ENCODE measurements at regions not wholly inside any gene's neighbourhood (a gene's known extent, or its start where the extent isn't known, plus 50 kb on each side); places are given as distances from the start of the nearest gene placed in this dataset.

GRCh38 chr5:123916345-123917121, 404.6 kb downstream of the CSNK1G3 start:
- intact Hi-C loops (cut with DNase I; ENCODE audit: low total_unique reads): no loop called here
- no peak for TF ChIP-seq POLR2A (IDR thresholded peaks at IDR 0.05)
- TF ChIP-seq, protein P1, sequence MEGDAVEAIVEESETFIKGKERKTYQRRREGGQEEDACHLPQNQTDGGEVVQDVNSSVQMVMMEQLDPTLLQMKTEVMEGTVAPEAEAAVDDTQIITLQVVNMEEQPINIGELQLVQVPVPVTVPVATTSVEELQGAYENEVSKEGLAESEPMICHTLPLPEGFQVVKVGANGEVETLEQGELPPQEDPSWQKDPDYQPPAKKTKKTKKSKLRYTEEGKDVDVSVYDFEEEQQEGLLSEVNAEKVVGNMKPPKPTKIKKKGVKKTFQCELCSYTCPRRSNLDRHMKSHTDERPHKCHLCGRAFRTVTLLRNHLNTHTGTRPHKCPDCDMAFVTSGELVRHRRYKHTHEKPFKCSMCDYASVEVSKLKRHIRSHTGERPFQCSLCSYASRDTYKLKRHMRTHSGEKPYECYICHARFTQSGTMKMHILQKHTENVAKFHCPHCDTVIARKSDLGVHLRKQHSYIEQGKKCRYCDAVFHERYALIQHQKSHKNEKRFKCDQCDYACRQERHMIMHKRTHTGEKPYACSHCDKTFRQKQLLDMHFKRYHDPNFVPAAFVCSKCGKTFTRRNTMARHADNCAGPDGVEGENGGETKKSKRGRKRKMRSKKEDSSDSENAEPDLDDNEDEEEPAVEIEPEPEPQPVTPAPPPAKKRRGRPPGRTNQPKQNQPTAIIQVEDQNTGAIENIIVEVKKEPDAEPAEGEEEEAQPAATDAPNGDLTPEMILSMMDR (IDR thresholded peaks at IDR 0.05): no peak
- no peak overlapping the region for H3K4me3 ChIP-seq (ENCODE audit: low read depth, poor library complexity, severe bottlenecking)
- DNase-seq (ENCODE audit: low spot score in 2 of 2): no peak
- 18 to 22% methylated on average over 8 of the region's 8 CpGs for WGBS, 2 donors

- intact Hi-C loops (cut with DNase I; ENCODE audit: low total_unique reads): no loop called here
- WGBS, 2 donors: 70 to 87% methylated on average over 1 of the region's 1 CpG
- no peak overlapping the region for H3K4me3 ChIP-seq (ENCODE audit: low read depth, poor library complexity, severe bottlenecking)
- DNase-seq (ENCODE audit: low spot score in 2 of 2): no peak
- no peak for TF ChIP-seq POLR2A (IDR thresholded peaks at IDR 0.05)
- TF ChIP-seq, protein P1 (IDR thresholded peaks at IDR 0.05): no peak
Measured at GRCh38 chr5:123914333-123914732, 402.4 kb downstream of the CSNK1G3 start.

- TF ChIP-seq, protein P1 (IDR thresholded peaks at IDR 0.05): no peak
- TF ChIP-seq POLR2A (IDR thresholded peaks at IDR 0.05): no peak
- intact Hi-C loops (cut with DNase I; ENCODE audit: low total_unique reads): no loop called here
- no peak for DNase-seq (ENCODE audit: low spot score in 2 of 2)
- 91% methylated on average over 3 of the region's 3 CpGs for WGBS, 2 donors
- H3K4me3 ChIP-seq (ENCODE audit: low read depth, poor library complexity, severe bottlenecking): no peak overlapping the region
Measured at GRCh38 chr5:123907349-123907748, 395.4 kb downstream of the CSNK1G3 start.

DNA sequence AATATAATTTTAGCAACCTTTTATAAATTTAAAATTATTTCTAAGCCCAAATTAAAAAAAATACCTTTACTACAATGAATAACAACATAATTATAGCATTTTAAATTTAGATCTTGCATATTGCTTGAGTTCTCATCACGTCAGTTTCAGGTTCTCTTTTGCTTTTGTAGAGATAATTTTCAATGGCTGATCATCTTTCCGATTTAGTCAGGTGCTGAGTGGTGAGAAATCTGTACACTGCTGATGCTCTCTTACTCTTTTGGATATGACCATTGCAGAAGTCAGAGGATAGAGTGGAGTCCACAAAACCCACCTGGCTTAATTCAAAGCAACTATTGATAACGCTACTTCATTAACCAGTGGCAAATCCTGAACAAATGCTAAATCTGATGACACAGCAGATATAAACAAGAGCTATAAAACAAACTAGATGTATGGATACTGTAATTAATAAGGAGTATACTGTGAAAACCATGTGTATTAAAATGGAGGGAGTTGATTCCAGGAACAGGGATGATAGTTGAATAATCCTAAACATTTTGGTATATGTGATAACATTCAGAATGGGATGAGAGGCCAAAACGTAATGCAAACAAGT, 394.8 kb downstream of the CSNK1G3 start:
- WGBS, 2 donors: 93 to 95% methylated on average over 4 of the region's 4 CpGs
- intact Hi-C loops (cut with DNase I; ENCODE audit: low total_unique reads): no loop called here
- no peak for DNase-seq (ENCODE audit: low spot score in 2 of 2)
- no peak for TF ChIP-seq POLR2A (IDR thresholded peaks at IDR 0.05)
- TF ChIP-seq, protein P1 (IDR thresholded peaks at IDR 0.05): no peak
- H3K4me3 ChIP-seq (ENCODE audit: low read depth, poor library complexity, severe bottlenecking): no peak overlapping the region

DNA sequence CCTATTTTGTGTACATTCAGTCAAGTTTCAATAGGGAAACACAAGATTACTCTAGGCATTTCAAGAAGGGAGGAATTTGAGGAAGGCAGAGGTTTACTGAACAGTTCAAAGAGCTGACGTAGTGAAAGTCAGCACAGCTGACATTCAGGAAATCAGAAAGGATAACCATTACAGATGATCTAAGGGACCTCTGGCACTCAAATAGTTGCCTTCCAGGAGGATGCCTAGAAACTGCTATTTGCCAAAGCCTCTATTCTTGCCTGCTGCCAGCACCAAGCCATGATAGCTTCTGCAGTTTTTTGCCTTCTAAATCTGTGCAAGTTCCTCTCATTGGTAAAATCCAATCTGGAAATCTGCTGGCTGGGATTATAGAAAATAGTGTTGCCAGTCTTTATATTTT, 373.1 kb downstream of the CSNK1G3 start:
- no peak overlapping the region for H3K4me3 ChIP-seq (ENCODE audit: low read depth, poor library complexity, severe bottlenecking)
- TF ChIP-seq POLR2A (IDR thresholded peaks at IDR 0.05): no peak
- TF ChIP-seq, protein P1 (IDR thresholded peaks at IDR 0.05): no peak
- 79 to 82% methylated on average over 1 of the region's 1 CpG for WGBS, 2 donors
- DNase-seq (ENCODE audit: low spot score in 2 of 2): no peak
- intact Hi-C loops (cut with DNase I; ENCODE audit: low total_unique reads): no loop called here

Measured in lower leg skin (tissue), 4 donors.